HEK293 (cell line): ENCODE measurements at regions not wholly inside any gene's neighbourhood (a gene's known extent, or its start where the extent isn't known, plus 50 kb on each side); places are given as distances from the start of the nearest gene placed in this dataset.

ENCODE experiments used
- CTCF ChIA-PET: fragments of 350-600 bp; formaldehyde crosslinking; extraction: SDS; loops from one replicate; lab custom pipeline; 2021; ENCODE audit warnings: antibody characterized with exemption; lab: Yijun Ruan, JAX
- POLR2A ChIA-PET: fragments of 300-600 bp; formaldehyde crosslinking; extraction: SDS; loops from one replicate; lab custom pipeline; 2020; ENCODE audit warnings: antibody characterized with exemption, inconsistent platforms; lab: Yijun Ruan, JAX
- H3K27ac ChIP-seq: fragments of 200-500 bp; sonication (Bioruptor generic); 2 replicates; pipeline ENCODE4 v1.5.1; 2014; ENCODE audit warnings: low read depth, low read length, control low read depth, inconsistent platforms; ENCODE audit errors: extremely low read depth
- H3K36me3 ChIP-seq, 2 experiments: fragments of 200-500 bp in 1 of 2; sonication (Bioruptor generic) in 1 of 2; 1 replicate in 1 of 2; 2 replicates in 1 of 2; pipeline ENCODE4 v1.5.1; 2014 to 2017; ENCODE audit warnings: inconsistent platforms in 2 of 2, low read length in 2 of 2; ENCODE audit not compliant: control insufficient read depth in 2 of 2, insufficient read depth in 1 of 2
- H3K4me1 ChIP-seq: fragments of 200-500 bp; sonication (Bioruptor generic); 2 replicates; pipeline ENCODE4 v1.5.1; 2014; ENCODE audit warnings: mild to moderate bottlenecking, low read length, inconsistent platforms; ENCODE audit not compliant: control insufficient read depth, insufficient read depth
- H3K4me3 ChIP-seq: 2 replicates; pipeline ENCODE4 v1.5.1; 2011; ENCODE audit warnings: low read depth, mild to moderate bottlenecking, control low read depth, low read length, moderate library complexity
- H3K9me3 ChIP-seq: fragments of 200-500 bp; sonication (Bioruptor generic); 2 replicates; pipeline ENCODE4 v1.5.1; 2014; ENCODE audit warnings: low read depth, low read length, inconsistent platforms; ENCODE audit not compliant: control insufficient read depth, insufficient read depth
- BCL6B ChIP-seq: fragments of 450-650 bp; formaldehyde crosslinking; IDR thresholded peaks from 2 replicates; pipeline ENCODE4 v1.5.1; 2017; ENCODE audit warnings: missing biosample characterization, missing genetic modification characterization
- GLIS2 ChIP-seq: fragments of 450-650 bp; formaldehyde crosslinking; IDR thresholded peaks from 2 replicates; pipeline ENCODE4 v1.5.1; 2016; ENCODE audit warnings: missing biosample characterization, missing genetic modification characterization
- REST ChIP-seq: fragments of 450-650 bp; formaldehyde crosslinking; IDR thresholded peaks from 2 replicates; pipeline ENCODE4 v1.5.1; 2016; ENCODE audit warnings: missing biosample characterization, missing genetic modification characterization
- SALL2 ChIP-seq: fragments of 450-650 bp; formaldehyde crosslinking; IDR thresholded peaks from 2 replicates; pipeline ENCODE4 v1.5.0; 2017; ENCODE audit warnings: missing biosample characterization, mild to moderate bottlenecking, missing genetic modification characterization, borderline replicate concordance
- ZFP69B ChIP-seq: fragments of 450-650 bp; formaldehyde crosslinking; IDR thresholded peaks from 2 replicates; pipeline ENCODE4 v1.5.1; 2016; ENCODE audit warnings: missing biosample characterization, missing genetic modification characterization
- ZIC2 ChIP-seq: fragments of 450-650 bp; formaldehyde crosslinking; IDR thresholded peaks from 2 replicates; pipeline ENCODE4 v1.5.1; 2016; ENCODE audit warnings: missing biosample characterization, missing genetic modification characterization
- ZNF146 ChIP-seq: fragments of 450-650 bp; formaldehyde crosslinking; IDR thresholded peaks from 2 replicates; pipeline ENCODE4 v1.5.1; 2016; ENCODE audit warnings: missing biosample characterization, missing genetic modification characterization
- ZNF292 ChIP-seq: fragments of 450-650 bp; formaldehyde crosslinking; IDR thresholded peaks from 2 replicates; pipeline ENCODE4 v1.5.1; 2016; ENCODE audit warnings: low read depth, missing biosample characterization, missing genetic modification characterization, borderline replicate concordance
- ZNF302 ChIP-seq: fragments of 450-650 bp; formaldehyde crosslinking; IDR thresholded peaks from 2 replicates; pipeline ENCODE4 v1.5.1; 2016; ENCODE audit warnings: missing biosample characterization, missing genetic modification characterization, low read depth
- ZNF473 ChIP-seq: fragments of 450-650 bp; formaldehyde crosslinking; IDR thresholded peaks from 2 replicates; pipeline ENCODE4 v1.5.1; 2017; ENCODE audit warnings: missing biosample characterization, missing genetic modification characterization
- ZNF518A ChIP-seq: fragments of 450-650 bp; formaldehyde crosslinking; conservative IDR thresholded peaks from 2 replicates; pipeline ENCODE4 v1.5.1; 2016; ENCODE audit warnings: low read depth, missing biosample characterization, missing genetic modification characterization
- ZNF558 ChIP-seq: fragments of 450-650 bp; formaldehyde crosslinking; IDR thresholded peaks from 2 replicates; pipeline ENCODE4 v1.5.1; 2016; ENCODE audit warnings: missing biosample characterization, missing genetic modification characterization
- ZNF626 ChIP-seq: fragments of 450-650 bp; sonication (Bioruptor Pico); formaldehyde crosslinking; IDR thresholded peaks from 2 replicates; pipeline ENCODE4 v1.5.1; 2018; ENCODE audit warnings: missing biosample characterization, missing genetic modification characterization, inconsistent platforms
- ZNF701 ChIP-seq: fragments of 450-650 bp; formaldehyde crosslinking; IDR thresholded peaks from 2 replicates; pipeline ENCODE4 v1.5.1; 2016; ENCODE audit warnings: missing biosample characterization, missing genetic modification characterization
- ZNF843 ChIP-seq: fragments of 450-650 bp; formaldehyde crosslinking; IDR thresholded peaks from 2 replicates; pipeline ENCODE4 v1.5.1; 2016; ENCODE audit warnings: missing biosample characterization, missing genetic modification characterization
- ZSCAN4 ChIP-seq: fragments of 450-650 bp; formaldehyde crosslinking; IDR thresholded peaks from 2 replicates; pipeline ENCODE4 v1.5.1; 2017; ENCODE audit warnings: missing biosample characterization, missing genetic modification characterization
- TF ChIP-seq, protein P1 (sequence below): fragments of 450-650 bp; formaldehyde crosslinking; IDR thresholded peaks from 2 replicates; pipeline ENCODE4 v1.5.1; 2017; ENCODE audit warnings: missing biosample characterization, missing genetic modification characterization
- TF ChIP-seq, protein P2 (sequence below): fragments of 450-650 bp; formaldehyde crosslinking; IDR thresholded peaks from 2 replicates; pipeline ENCODE4 v1.5.1; 2016; ENCODE audit warnings: missing biosample characterization, missing genetic modification characterization

GRCh38 chr18:75742516-75742915, 315.0 kb upstream of the SMIM21 start:
- ChIA-PET CTCF (interaction anchor here (1.4 kb wide), 1 partner anchor 17 kb away, joined by 3 read pairs; no protein-coding TSS in a partner anchor), POLR2A (no interaction called here)
- no peak for TF ChIP-seq ZNF302 (tag by site-specific recombination)
- TF ChIP-seq REST (tag by site-specific recombination), result no peak
- no peak for TF ChIP-seq SALL2 (tag by site-specific recombination)
- no peak for TF ChIP-seq ZIC2 (tag by site-specific recombination)
- TF ChIP-seq, protein P1, sequence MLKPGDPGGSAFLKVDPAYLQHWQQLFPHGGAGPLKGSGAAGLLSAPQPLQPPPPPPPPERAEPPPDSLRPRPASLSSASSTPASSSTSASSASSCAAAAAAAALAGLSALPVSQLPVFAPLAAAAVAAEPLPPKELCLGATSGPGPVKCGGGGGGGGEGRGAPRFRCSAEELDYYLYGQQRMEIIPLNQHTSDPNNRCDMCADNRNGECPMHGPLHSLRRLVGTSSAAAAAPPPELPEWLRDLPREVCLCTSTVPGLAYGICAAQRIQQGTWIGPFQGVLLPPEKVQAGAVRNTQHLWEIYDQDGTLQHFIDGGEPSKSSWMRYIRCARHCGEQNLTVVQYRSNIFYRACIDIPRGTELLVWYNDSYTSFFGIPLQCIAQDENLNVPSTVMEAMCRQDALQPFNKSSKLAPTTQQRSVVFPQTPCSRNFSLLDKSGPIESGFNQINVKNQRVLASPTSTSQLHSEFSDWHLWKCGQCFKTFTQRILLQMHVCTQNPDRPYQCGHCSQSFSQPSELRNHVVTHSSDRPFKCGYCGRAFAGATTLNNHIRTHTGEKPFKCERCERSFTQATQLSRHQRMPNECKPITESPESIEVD (tag by site-specific recombination), result no peak

DNA sequence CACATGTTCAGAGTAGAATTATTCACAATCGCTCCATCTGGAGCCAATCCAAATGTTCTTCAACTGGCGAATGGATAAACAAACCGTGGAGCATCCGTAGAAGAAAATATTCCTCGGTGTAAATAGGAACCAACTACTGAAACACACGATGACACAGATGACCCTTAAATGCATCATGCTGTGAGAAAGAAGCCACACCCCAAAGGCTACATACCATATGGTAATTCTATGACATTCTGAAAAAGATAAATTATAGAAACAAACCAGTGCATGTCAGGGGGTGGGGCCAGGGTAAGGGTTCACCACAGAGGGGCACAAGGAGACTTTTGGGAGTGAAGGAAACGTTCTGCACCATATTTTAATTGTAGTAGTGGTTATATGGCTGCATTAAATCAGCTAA, 312.2 kb upstream of the SMIM21 start:
- H3K4me1 ChIP-seq, result no peaks in the 10 kb centered on the region
- TF ChIP-seq, protein P2, sequence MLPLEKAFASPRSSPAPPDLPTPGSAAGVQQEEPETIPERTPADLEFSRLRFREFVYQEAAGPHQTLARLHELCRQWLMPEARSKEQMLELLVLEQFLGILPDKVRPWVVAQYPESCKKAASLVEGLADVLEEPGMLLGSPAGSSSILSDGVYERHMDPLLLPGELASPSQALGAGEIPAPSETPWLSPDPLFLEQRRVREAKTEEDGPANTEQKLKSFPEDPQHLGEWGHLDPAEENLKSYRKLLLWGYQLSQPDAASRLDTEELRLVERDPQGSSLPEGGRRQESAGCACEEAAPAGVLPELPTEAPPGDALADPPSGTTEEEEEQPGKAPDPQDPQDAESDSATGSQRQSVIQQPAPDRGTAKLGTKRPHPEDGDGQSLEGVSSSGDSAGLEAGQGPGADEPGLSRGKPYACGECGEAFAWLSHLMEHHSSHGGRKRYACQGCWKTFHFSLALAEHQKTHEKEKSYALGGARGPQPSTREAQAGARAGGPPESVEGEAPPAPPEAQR, result no peak
- TF ChIP-seq ZNF518A (tag by site-specific recombination) (no peak), GLIS2 (tag by site-specific recombination) (no peak), ZNF701 (tag by site-specific recombination) (no peak), ZNF626 (tag by site-specific recombination) (no peak), ZFP69B (tag by site-specific recombination) (no peak), ZNF473 (tag by site-specific recombination) (no peak), ZNF843 (tag by site-specific recombination) (no peak), ZNF292 (tag by site-specific recombination) (no peak), ZSCAN4 (tag by site-specific recombination) (no peak), BCL6B (tag by site-specific recombination) (no peak), ZNF146 (tag by site-specific recombination) (no peak), ZNF558 (no peak)
- ChIA-PET POLR2A (no interaction called here), CTCF (no interaction called here)
- no peaks in the 10 kb centered on the region for H3K36me3 ChIP-seq
- no peaks in the 10 kb centered on the region for H3K9me3 ChIP-seq
- H3K27ac ChIP-seq, result no peak overlapping the region
- H3K4me3 ChIP-seq, result no peak overlapping the region

More at GRCh38 chr18:75742516-75742915, 315.0 kb upstream of the SMIM21 start:
- Histone ChIP-seq H3K4me3 (no peak overlapping the region), H3K9me3 (no peaks in the 10 kb centered on the region), H3K4me1 (no peaks in the 10 kb centered on the region), H3K36me3 (no peaks in the 10 kb centered on the region), H3K27ac (no peak overlapping the region)
